GM21447 (cell line): ENCODE measurements at regions not wholly inside any gene's neighbourhood (a gene's known extent, or its start where the extent isn't known, plus 50 kb on each side); places are given as distances from the start of the nearest gene placed in this dataset.
"Not testable (repeated sequence)": the region's sequence is repeated elsewhere in the genome, so short reads cannot be mapped to it uniquely, and the experiment has no call there.

Source experiments
- ATAC-seq: cut with Tn5 transposase; IDR thresholded peaks from one replicate; pipeline ENCODE4 v1.9.1; 2021; ENCODE audit not compliant: unreplicated experiment

DNA sequence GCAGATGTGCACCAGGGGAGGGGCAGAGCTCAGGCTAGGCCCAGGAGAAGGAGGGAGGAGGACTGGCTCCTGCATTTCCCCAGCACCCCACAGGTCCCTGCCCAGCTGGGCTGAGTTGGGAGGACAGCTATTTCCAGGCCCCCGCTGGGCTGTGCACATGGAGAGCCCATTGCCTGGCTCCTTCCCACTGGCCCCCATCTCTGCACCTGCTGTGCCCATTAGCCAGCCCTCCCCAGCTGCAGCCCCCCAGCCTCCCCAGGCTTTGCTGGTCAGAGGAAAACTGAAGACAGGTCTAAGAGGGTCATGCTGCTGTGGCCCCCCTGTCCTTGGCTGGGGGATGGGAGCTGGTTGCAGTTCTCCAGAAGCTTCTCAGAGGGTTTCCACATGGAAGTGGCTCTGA, 81.8 kb upstream of the SHANK2 start:
- no peak for ATAC-seq

DNA sequence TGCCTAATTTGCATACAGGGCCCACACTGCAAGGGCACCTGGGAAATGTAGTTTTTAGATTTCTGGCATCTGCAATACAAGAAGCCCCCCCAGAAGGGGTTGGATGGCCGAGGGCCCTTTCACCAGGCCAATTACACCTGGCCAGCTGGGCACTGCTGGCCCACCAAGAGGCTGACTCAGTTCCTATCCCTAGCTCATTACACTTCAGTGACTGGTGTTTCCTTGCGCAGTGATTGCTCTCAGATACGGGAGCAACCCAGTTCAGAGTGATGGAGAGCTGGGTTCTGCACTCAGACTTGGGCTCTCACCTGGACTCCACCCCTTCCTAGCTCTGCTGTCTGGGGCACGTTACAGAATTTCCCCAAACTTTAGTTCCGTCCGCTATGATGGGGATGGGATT, 81.1 kb upstream of the SHANK2 start:
- no peak for ATAC-seq

- no peak for ATAC-seq
Measured at GRCh38 chr11:71332447-71332846, 80.1 kb upstream of the SHANK2 start.

GRCh38 chr11:71332046-71332445, 79.7 kb upstream of the SHANK2 start:
- no peak for ATAC-seq

DNA sequence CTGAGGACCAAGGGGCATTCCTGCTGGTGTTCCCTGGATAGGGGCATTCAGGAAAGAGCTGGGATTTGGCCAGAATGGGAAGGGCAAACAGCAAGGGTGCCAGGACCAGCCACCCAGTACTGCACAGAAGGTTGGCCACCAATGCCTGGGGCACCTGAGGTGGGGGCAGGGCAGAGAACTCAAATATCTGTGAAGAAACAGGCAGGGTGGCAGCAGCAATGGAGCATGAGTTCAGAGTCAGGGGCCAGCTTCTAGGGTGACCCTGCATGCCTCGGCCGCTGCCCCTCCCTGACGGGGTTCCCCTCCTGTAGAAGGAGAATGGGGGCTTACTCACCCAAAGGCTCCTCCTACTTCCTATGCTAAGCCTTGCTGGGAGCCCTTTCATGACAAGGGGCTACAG, 79.3 kb upstream of the SHANK2 start:
- ATAC-seq, result no peak

DNA sequence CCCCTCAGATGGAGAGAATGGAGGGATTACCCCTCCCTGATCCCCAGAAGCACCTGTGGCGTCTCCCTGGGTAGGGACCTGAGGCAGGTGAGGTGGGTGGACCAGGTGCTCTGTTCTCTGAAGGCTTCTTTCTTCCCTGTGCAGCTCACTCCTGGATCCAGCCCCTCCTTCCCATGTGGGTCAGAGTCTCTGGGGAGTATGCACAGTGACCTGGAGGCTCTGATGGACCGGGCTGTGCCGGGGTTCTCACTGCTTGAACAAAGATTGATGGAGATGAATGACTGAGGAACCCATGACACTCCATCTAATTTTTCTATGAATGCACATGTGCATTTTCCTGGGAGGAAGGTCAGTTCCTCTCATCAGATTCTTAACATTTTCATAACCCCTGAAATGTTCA, 78.6 kb upstream of the SHANK2 start:
- no peak for ATAC-seq

- no peak for ATAC-seq
Measured at GRCh38 chr11:71330349-71330748, 78.0 kb upstream of the SHANK2 start.

GRCh38 chr11:71329786-71330185, 77.4 kb upstream of the SHANK2 start:
- ATAC-seq, result no peak

DNA sequence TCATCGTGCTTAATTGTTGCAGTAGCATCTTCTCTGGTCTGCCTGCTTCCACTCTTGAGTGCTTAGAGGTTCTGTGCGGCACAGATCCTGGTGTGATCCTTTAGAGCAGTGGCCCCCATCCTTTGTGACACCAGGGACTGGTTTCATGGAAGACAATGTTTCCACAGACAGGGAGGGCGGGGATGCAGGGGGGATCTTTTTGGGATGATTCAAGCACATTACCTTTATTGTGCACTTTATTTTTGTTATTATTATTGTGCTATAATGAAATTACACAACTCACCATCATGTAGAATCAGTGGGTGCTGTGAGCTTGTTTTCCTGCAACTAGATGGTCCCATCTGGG, 76.8 kb upstream of the SHANK2 start:
- no peak for ATAC-seq

DNA sequence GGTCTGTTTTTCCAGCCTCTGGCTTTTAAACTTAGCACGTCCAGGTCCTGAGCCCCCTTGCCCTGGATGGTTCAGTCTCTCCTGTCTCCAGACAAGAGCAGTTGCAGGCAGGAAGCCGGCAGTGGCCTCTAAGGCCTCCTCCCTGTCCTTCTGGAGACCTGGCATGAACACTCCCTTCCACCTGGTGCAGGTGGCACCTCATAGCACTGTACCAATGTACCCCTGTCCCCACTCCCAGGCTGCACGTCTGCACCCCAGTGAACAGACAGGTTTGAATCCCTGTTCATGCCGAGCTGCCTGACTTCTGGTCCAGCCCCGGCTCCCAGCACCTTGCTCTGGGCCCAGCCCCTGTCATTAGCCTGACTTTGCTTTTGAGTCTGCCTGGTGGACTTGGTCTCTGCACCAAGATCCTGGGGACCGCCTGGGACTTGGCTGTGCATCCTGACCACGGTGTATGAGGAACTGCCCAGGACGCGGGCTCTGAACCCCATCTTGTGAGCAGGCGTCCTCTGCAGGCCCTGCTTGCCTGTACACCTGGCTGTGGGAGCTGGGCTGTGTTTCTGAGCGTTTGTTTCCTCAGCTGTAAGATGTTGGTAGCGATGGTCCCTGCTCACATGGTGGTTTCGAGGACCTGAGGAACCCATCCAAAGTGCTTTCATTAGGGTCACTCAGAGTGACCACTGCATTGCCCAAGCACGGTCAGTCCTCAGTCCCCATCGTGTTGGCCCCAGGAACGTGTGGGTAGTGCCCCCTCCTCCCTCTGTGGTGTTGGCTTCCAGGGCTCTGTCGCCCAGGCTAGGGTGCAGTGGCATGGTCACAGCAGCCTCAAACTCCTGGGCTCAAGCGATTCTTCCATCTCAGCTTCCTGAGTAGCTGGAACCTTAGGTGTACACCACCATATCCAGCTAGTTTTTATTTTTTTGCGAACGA, 75.0 kb upstream of the SHANK2 start:
- ATAC-seq, result no peak

GRCh38 chr11:71326328-71326940, 74.1 kb upstream of the SHANK2 start:
- no peak for ATAC-seq

DNA sequence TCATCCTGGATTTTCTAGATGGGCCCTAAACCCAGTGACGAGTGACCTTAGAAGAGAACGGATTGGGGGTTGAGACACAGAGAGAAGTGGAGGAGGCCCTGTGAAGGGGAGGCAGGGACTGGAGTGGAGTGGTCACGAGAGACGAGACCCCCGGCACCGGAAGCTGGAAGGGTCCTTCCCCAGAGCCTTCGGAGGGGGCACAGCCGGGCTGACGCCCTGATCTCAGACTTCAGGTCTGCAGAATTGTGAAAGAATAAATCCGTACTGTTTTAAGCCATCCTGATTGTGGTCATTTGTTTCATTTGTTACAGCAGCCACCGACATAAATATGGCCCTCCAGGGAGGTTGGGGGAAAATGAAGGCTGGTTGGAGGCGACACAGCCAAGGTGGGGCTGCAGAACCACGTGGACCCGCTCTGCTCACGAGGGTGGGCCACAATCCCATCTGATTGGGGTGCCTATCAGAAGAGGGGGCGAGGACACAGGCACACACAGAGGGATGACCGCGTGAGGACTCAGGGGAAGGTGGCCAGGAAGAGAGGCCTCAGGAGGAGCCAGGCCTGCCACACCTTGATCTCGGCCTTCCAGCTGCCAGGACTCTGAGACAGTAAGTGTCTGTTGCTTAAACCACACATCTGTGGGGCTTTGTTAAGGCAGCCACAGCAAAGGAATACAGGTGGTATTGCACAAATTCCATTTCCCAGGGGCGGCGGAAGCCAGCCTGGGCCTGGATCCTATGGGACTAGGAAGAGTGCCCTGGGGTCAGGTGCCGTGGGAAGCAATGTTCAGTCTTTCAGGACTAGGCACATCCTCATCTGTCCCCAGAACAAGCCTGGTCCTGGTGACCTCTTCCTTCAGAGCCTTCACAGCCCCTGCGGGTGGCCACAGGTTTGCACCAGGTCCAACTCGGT, 73.3 kb upstream of the SHANK2 start:
- ATAC-seq, result no peak

DNA sequence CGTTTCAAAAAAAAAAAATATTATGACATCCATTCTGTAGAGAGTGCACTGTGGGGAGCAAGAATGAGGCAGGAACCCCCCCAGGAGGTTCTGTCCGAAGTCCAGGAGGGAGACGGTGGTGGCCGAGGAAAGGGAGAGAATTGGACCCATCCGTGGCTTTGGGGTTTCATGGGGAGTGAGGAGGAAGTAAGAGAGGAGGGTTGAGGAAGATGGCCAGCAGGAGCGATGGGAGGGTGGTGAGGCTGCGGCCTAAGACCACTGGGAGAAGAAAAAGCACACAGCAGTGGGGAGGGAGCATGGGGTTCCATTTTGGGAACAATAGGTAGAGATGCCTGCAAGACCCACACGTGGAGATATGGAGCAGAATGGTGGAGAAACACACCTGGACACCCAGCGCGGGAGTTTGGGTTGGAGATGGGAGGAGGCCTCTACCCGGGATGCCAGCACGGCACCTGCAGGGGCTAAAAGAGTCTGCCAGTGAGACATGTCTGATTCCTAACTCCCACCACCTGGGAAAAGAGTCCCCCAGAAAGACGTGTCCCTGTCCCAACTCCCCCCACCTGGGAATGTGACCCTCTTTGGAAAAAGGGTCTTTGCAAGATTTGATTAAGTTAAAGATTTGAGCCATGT, 72.5 kb upstream of the SHANK2 start:
- no peak for ATAC-seq

- no peak for ATAC-seq
Measured at GRCh38 chr11:71323876-71324526, 71.6 kb upstream of the SHANK2 start.

- no peak for ATAC-seq
Measured at GRCh38 chr11:71322861-71323582, 70.6 kb upstream of the SHANK2 start.

GRCh38 chr11:71322192-71322735, 69.9 kb upstream of the SHANK2 start:
- no peak for ATAC-seq

DNA sequence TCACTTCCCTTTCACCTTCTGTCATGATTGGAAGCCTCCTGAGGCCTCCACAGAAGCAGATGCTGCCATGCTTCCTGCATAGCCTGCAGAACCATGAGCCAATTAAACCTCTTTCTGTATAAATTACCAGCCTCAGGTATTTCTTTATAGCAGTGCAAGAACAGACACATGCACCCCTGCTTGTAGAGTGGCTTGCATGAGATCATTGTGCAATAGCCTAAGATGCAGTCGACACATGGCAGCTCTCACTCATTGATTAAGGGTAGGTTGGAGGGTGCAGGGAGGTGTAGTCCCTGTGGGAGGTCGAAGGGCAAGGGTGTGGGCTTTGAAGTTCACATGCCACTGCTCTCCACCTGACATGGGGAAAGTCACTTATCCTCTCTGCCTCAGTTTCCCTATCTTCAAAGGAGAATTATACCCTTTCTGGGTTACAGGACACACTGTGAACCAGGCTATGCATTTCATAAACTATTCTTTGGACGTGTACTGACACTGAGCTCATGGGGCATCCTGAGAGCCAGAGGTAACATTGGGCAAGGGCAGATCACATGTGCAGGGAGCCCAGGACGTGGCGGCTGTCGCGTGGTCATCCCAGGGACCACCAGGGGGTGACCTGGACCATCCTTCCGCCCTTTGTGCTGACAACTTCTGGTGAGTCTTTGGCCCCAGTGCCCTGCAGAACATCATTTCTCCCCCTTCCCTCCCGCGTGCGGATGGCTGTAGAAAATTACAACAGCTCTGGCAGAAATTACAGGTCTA, 69.2 kb upstream of the SHANK2 start:
- no peak for ATAC-seq

GRCh38 chr11:71316701-71317100, 64.3 kb upstream of the SHANK2 start:
- ATAC-seq, result no peak

- ATAC-seq, result not testable (repeated sequence)
Measured at GRCh38 chr11:71312616-71313015, 60.2 kb upstream of the SHANK2 start.
